Osteoblast (primary cell): ENCODE measurements at regions not wholly inside any gene's neighbourhood (a gene's known extent, or its start where the extent isn't known, plus 50 kb on each side); places are given as distances from the start of the nearest gene placed in this dataset.
"Not testable (repeated sequence)": the region's sequence is repeated elsewhere in the genome, so short reads cannot be mapped to it uniquely, and the experiment has no call there.

Experiments
- DNase-seq: peaks from one replicate; pipeline ENCODE4 v3.0.0; 2011; ENCODE audit warnings: low spot score, mixed read lengths; ENCODE audit not compliant: insufficient read length; ENCODE audit errors: missing footprints
- H2AFZ ChIP-seq: 2 replicates; pipeline ENCODE4 v1.6.0; 2011; ENCODE audit warnings: mild to moderate bottlenecking, low read length
- H3K27ac ChIP-seq: 2 replicates; pipeline ENCODE4 v1.5.1; 2011; ENCODE audit warnings: mild to moderate bottlenecking, low read depth, low read length, moderate library complexity
- H3K27me3 ChIP-seq: 2 replicates; pipeline ENCODE4 v1.6.0; 2012; ENCODE audit warnings: mild to moderate bottlenecking, control low read depth, inconsistent platforms, low read length, moderate library complexity; ENCODE audit not compliant: insufficient read depth
- H3K36me3 ChIP-seq: 2 replicates; pipeline ENCODE4 v1.5.1; 2011; ENCODE audit warnings: mild to moderate bottlenecking, low read length, control low read depth, moderate library complexity; ENCODE audit not compliant: insufficient read depth
- H3K4me1 ChIP-seq: 2 replicates; pipeline ENCODE4 v1.5.1; 2011; ENCODE audit warnings: mild to moderate bottlenecking, low read length, control low read depth, moderate library complexity; ENCODE audit not compliant: insufficient read depth
- H3K4me2 ChIP-seq: 2 replicates; pipeline ENCODE4 v1.6.0; 2011; ENCODE audit warnings: mild to moderate bottlenecking, low read length; ENCODE audit not compliant: insufficient read depth
- H3K4me3 ChIP-seq: fragments of 200-600 bp; sonication (generic); 3 replicates; pipeline ENCODE4 v1.5.1; 2012; ENCODE audit warnings: mild to moderate bottlenecking, low read length, inconsistent platforms; ENCODE audit not compliant: insufficient read depth
- H3K79me2 ChIP-seq: 2 replicates; pipeline ENCODE4 v1.6.0; 2012; ENCODE audit warnings: mild to moderate bottlenecking, low read length, control low read depth, inconsistent platforms; ENCODE audit not compliant: insufficient read depth
- H3K9me3 ChIP-seq: 2 replicates; pipeline ENCODE4 v1.5.1; 2011; ENCODE audit warnings: low read depth, low read length, control low read depth
- H4K20me1 ChIP-seq: 2 replicates; pipeline ENCODE4 v1.6.0; 2012; ENCODE audit warnings: mild to moderate bottlenecking, low read length, control low read depth; ENCODE audit not compliant: insufficient read depth
- CTCF ChIP-seq: IDR thresholded peaks from 2 replicates; pipeline ENCODE4 v1.5.1; 2011; ENCODE audit warnings: mild to moderate bottlenecking, low read depth, low read length, moderate library complexity; ENCODE audit errors: extremely low read depth

GRCh38 chr12:25682421-25682820, 129.3 kb upstream of the LMNTD1 start:
- no peaks in the 10 kb centered on the region for H4K20me1 ChIP-seq
- H3K79me2 ChIP-seq = no peaks in the 10 kb centered on the region
- H3K9me3 ChIP-seq = no peaks in the 10 kb centered on the region
- H3K36me3 ChIP-seq = no peaks in the 10 kb centered on the region
- H3K4me3 ChIP-seq = no peak overlapping the region
- no peak overlapping the region for H2AFZ ChIP-seq
- H3K4me1 ChIP-seq = peaks cover 5% of the 10 kb centered on the region
- no peak overlapping the region for H3K4me2 ChIP-seq
- H3K27ac ChIP-seq = no peak overlapping the region
- DNase-seq = no peak
- TF ChIP-seq CTCF = no peak
- H3K27me3 ChIP-seq = no peaks in the 10 kb centered on the region

- H3K9me3 ChIP-seq = no peaks in the 10 kb centered on the region
- no peak for DNase-seq
- no peak for TF ChIP-seq CTCF
- no peak overlapping the region for H3K4me2 ChIP-seq
- H3K79me2 ChIP-seq = no peaks in the 10 kb centered on the region
- H4K20me1 ChIP-seq = no peaks in the 10 kb centered on the region
- H3K27ac ChIP-seq = no peak overlapping the region
- H3K4me3 ChIP-seq = no peak overlapping the region
- H2AFZ ChIP-seq = no peak overlapping the region
- H3K4me1 ChIP-seq = peaks cover 5% of the 10 kb centered on the region
- no peaks in the 10 kb centered on the region for H3K27me3 ChIP-seq
- H3K36me3 ChIP-seq = no peaks in the 10 kb centered on the region
Measured at GRCh38 chr12:25684070-25684469, 131.0 kb upstream of the LMNTD1 start.

GRCh38 chr12:25686351-25686750, 133.3 kb upstream of the LMNTD1 start:
- Histone ChIP-seq H3K36me3 (no peaks in the 10 kb centered on the region), H3K9me3 (no peaks in the 10 kb centered on the region), H4K20me1 (no peaks in the 10 kb centered on the region), H2AFZ (no peak overlapping the region), H3K4me2 (no peak overlapping the region), H3K27me3 (no peaks in the 10 kb centered on the region), H3K4me3 (no peak overlapping the region), H3K4me1 (peaks cover 5% of the 10 kb centered on the region), H3K27ac (no peak overlapping the region), H3K79me2 (no peaks in the 10 kb centered on the region)
- TF ChIP-seq CTCF = no peak
- DNase-seq = no peak

- Histone ChIP-seq H3K4me3 (no peak overlapping the region), H3K27me3 (no peaks in the 10 kb centered on the region), H3K9me3 (no peaks in the 10 kb centered on the region), H3K4me2 (no peak overlapping the region), H3K79me2 (no peaks in the 10 kb centered on the region), H3K27ac (no peak overlapping the region), H3K36me3 (no peaks in the 10 kb centered on the region), H3K4me1 (peaks cover 4% of the 10 kb centered on the region), H2AFZ (no peak overlapping the region), H4K20me1 (no peaks in the 10 kb centered on the region)
- TF ChIP-seq CTCF = no peak
- no peak for DNase-seq
Measured at GRCh38 chr12:25687226-25687625, 134.1 kb upstream of the LMNTD1 start.

GRCh38 chr12:25688851-25689250, 135.8 kb upstream of the LMNTD1 start:
- DNase-seq = not testable (repeated sequence)

More at GRCh38 chr12:25688851-25689250, 135.8 kb upstream of the LMNTD1 start:
- H3K79me2 ChIP-seq, H3K4me2 ChIP-seq, H3K9me3 ChIP-seq, H2AFZ ChIP-seq, H3K36me3 ChIP-seq, H4K20me1 ChIP-seq, H3K27me3 ChIP-seq, H3K4me3 ChIP-seq, H3K27ac ChIP-seq: not testable (repeated sequence)
- H3K4me1 ChIP-seq = peaks cover 11% of the 10 kb centered on the region
